Body of pancreas (tissue), 4 donors: ENCODE measurements at regions not wholly inside any gene's neighbourhood (a gene's known extent, or its start where the extent isn't known, plus 50 kb on each side); places are given as distances from the start of the nearest gene placed in this dataset.

ENCODE experiments used
- POLR2A ChIP-seq, 3 donors: fragments of 450-650 bp; IDR thresholded peaks; one replicate each; pipeline ENCODE4 v1.6.1; 2016; ENCODE audit warnings: antibody characterized with exemption in 3 of 3, mild to moderate bottlenecking in 2 of 3
- TF ChIP-seq, protein P1 (sequence below), 7 experiments: fragments of 450-650 bp in 4 of 7; fragments of 200-600 bp in 3 of 7; sonication (generic) in 3 of 7; IDR thresholded peaks; one replicate each; pipeline ENCODE4 v1.5.1; 2016 to 2019; ENCODE audit warnings: antibody characterized with exemption in 7 of 7

DNA sequence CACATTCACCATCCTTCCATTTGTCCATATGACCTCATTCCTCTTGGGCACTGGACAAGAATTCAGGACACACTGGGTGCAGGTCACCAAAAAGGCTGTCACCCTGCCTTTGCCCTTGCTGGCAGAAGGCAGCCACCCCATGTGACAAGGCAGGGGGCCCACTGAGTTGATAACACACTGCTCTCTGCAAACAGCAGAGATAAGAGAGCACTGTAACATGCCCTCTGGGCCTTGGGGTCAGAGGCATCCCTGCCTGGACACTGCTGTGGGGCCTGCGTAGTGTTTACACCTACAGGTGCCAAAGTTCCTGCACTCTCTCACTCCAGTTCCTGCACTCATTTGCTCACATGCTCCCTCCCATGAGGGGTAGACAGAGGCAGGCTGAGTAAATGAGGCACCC is 344.7 kb upstream of the TCF4 start:
- TF ChIP-seq, protein P1, sequence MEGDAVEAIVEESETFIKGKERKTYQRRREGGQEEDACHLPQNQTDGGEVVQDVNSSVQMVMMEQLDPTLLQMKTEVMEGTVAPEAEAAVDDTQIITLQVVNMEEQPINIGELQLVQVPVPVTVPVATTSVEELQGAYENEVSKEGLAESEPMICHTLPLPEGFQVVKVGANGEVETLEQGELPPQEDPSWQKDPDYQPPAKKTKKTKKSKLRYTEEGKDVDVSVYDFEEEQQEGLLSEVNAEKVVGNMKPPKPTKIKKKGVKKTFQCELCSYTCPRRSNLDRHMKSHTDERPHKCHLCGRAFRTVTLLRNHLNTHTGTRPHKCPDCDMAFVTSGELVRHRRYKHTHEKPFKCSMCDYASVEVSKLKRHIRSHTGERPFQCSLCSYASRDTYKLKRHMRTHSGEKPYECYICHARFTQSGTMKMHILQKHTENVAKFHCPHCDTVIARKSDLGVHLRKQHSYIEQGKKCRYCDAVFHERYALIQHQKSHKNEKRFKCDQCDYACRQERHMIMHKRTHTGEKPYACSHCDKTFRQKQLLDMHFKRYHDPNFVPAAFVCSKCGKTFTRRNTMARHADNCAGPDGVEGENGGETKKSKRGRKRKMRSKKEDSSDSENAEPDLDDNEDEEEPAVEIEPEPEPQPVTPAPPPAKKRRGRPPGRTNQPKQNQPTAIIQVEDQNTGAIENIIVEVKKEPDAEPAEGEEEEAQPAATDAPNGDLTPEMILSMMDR (IDR thresholded peaks at IDR 0.05): no peak
- TF ChIP-seq POLR2A (IDR thresholded peaks at IDR 0.05): no peak
